Naive thymus-derived CD4-positive, alpha-beta T cell (primary cell): ENCODE measurements at regions not wholly inside any gene's neighbourhood (a gene's known extent, or its start where the extent isn't known, plus 50 kb on each side); places are given as distances from the start of the nearest gene placed in this dataset.

Source experiments
- ATAC-seq: fragments of 150-1000 bp; cut with Tn5 transposase; 2 replicates; pipeline ENCODE4 v1.10.0; 2021; ENCODE audit warnings: mild to moderate bottlenecking, moderate library complexity
- CTCF ChIA-PET: fragments of 350-600 bp; sonication (Branson Sonifier 250); formaldehyde crosslinking; loops from one replicate; lab custom pipeline; 2021; ENCODE audit warnings: antibody characterized with exemption; lab: Charles Lee
- POLR2A ChIA-PET: fragments of 350-600 bp; sonication (Branson Sonifier 250); formaldehyde crosslinking; loops from one replicate; lab custom pipeline; 2021; ENCODE audit warnings: antibody characterized with exemption, inconsistent platforms; lab: Charles Lee
- DNase-seq, 9 donors: peaks; one replicate each; pipeline versions ENCODE4 v3.0.0 to v3.0.0-alpha.2; 2020 to 2022; ENCODE audit warnings: mixed read lengths in 1 of 9
- H3K27ac ChIP-seq: one replicate; pipeline ENCODE4 v1.7.0; 2013; ENCODE audit warnings: mild to moderate bottlenecking, low read depth, low read length, moderate library complexity
- H3K27me3 ChIP-seq, 2 donors: one replicate each; pipeline ENCODE4 v1.7.0; 2013; ENCODE audit warnings: low read length in 2 of 2, mild to moderate bottlenecking in 2 of 2, moderate library complexity in 2 of 2; ENCODE audit not compliant: control insufficient read depth in 2 of 2, insufficient read depth in 2 of 2
- H3K36me3 ChIP-seq, 3 experiments: 1 replicate in 2 of 3; 2 replicates in 1 of 3; pipeline ENCODE4 v1.7.0; 2013; ENCODE audit warnings: low read length in 3 of 3, mild to moderate bottlenecking in 3 of 3, moderate library complexity in 1 of 3; ENCODE audit not compliant: insufficient read depth in 3 of 3, control insufficient read depth in 2 of 3
- H3K4me1 ChIP-seq, 2 donors: one replicate each; pipeline ENCODE4 v1.7.0; 2013; ENCODE audit warnings: low read length in 2 of 2, mild to moderate bottlenecking in 2 of 2, moderate library complexity in 1 of 2; ENCODE audit not compliant: control insufficient read depth in 2 of 2, insufficient read depth in 2 of 2
- H3K4me3 ChIP-seq: 2 replicates; pipeline ENCODE4 v1.7.0; 2013; ENCODE audit warnings: mild to moderate bottlenecking, low read length
- H3K9me3 ChIP-seq, 3 experiments: 1 replicate in 2 of 3; 2 replicates in 1 of 3; pipeline ENCODE4 v1.7.0; 2013; ENCODE audit warnings: low read length in 3 of 3; ENCODE audit not compliant: control insufficient read depth in 2 of 3
- H3K27ac Mint-ChIP-seq, 9 donors: one replicate each; pipeline ENCODE4 v1.8.0; 2020 to 2022; ENCODE audit warnings: mixed read lengths in 9 of 9, mild to moderate bottlenecking in 8 of 9, moderate library complexity in 5 of 9, inconsistent platforms in 2 of 9
- H3K27me3 Mint-ChIP-seq, 5 donors: one replicate each; pipeline ENCODE4 v1.8.0; 2021 to 2022; ENCODE audit warnings: mixed read lengths in 5 of 5, mild to moderate bottlenecking in 1 of 5
- H3K36me3 Mint-ChIP-seq, 5 donors: one replicate each; pipeline ENCODE4 v1.8.0; 2020 to 2022; ENCODE audit warnings: mixed read lengths in 5 of 5, mild to moderate bottlenecking in 3 of 5, inconsistent platforms in 1 of 5
- H3K4me1 Mint-ChIP-seq, 7 donors: one replicate each; pipeline ENCODE4 v1.8.0; 2020 to 2022; ENCODE audit warnings: mixed read lengths in 7 of 7, mild to moderate bottlenecking in 3 of 7, inconsistent platforms in 1 of 7
- H3K4me3 Mint-ChIP-seq, 10 donors: one replicate each; pipeline ENCODE4 v1.8.0; 2020 to 2022; ENCODE audit warnings: mild to moderate bottlenecking in 10 of 10, mixed read lengths in 10 of 10, moderate library complexity in 6 of 10, inconsistent platforms in 2 of 10
- H3K9me3 Mint-ChIP-seq, 11 donors: one replicate each; pipeline ENCODE4 v1.8.0; 2020 to 2022; ENCODE audit warnings: mixed read lengths in 11 of 11, mild to moderate bottlenecking in 4 of 11, inconsistent platforms in 1 of 11, moderate library complexity in 1 of 11
- intact Hi-C, 2 donors: fragments of 100-400 bp; cut with micrococcal nuclease; formaldehyde crosslinking; loops; one replicate each; pipeline ENCODE4 v1.15.1; 2023

GRCh38 chr18:45482286-45482685, 133.0 kb upstream of the SLC14A2 start:
- POLR2A ChIA-PET: no interaction called here
- Histone ChIP-seq H3K36me3 (no peaks in the 10 kb centered on the region), H3K9me3 (no peaks in the 10 kb centered on the region), H3K4me3 (no peak overlapping the region), H3K27me3 (peaks cover 0 to 4% of the 10 kb centered on the region in 2 donors), H3K27ac (no peak overlapping the region), H3K4me1 (no peaks in the 10 kb centered on the region)
- ATAC-seq (no peak), DNase-seq (no peak)
- Mint-ChIP-seq H3K4me3 (no peak overlapping the region), H3K36me3 (no peaks in the 10 kb centered on the region), H3K27me3 (peaks cover 6 to 32% (median 27%) of the 10 kb centered on the region in 5 donors), H3K9me3 (no peaks in the 10 kb centered on the region), H3K27ac (no peak overlapping the region), H3K4me1 (no peaks in the 10 kb centered on the region)
- intact Hi-C loops: no loop called here
- CTCF ChIA-PET: no interaction called here

- no peak overlapping the region for H3K4me3 Mint-ChIP-seq
These were observed 127.7 kb upstream of the SLC14A2 start for GRCh38 chr18:45487581-45487980.

GRCh38 chr18:45488645-45489044, 126.6 kb upstream of the SLC14A2 start:
- Histone ChIP-seq H3K27ac (no peak overlapping the region), H3K27me3 (no peaks in the 10 kb centered on the region), H3K9me3 (no peaks in the 10 kb centered on the region), H3K4me1 (no peaks in the 10 kb centered on the region), H3K36me3 (no peaks in the 10 kb centered on the region), H3K4me3 (no peak overlapping the region)
- Mint-ChIP-seq H3K27me3 (peaks cover 0 to 20% (median 8%) of the 10 kb centered on the region in 5 donors), H3K9me3 (peaks cover 0 to 2% (median 0%) of the 10 kb centered on the region in 11 donors), H3K36me3 (no peaks in the 10 kb centered on the region), H3K4me3 (no peak overlapping the region), H3K27ac (no peak overlapping the region), H3K4me1 (no peaks in the 10 kb centered on the region)
- intact Hi-C loops: no loop called here
- ChIA-PET CTCF (no interaction called here), POLR2A (no interaction called here)
- DNase-seq (no peak), ATAC-seq (no peak)

More at GRCh38 chr18:45487581-45487980, 127.7 kb upstream of the SLC14A2 start:
- no peak overlapping the region for H3K27ac ChIP-seq
- H3K4me1 Mint-ChIP-seq: no peaks in the 10 kb centered on the region
- intact Hi-C loops: no loop called here
- H3K27me3 ChIP-seq: no peaks in the 10 kb centered on the region
- DNase-seq: no peak
- H3K27ac Mint-ChIP-seq: no peak overlapping the region
- H3K9me3 Mint-ChIP-seq: peaks cover 0 to 2% (median 0%) of the 10 kb centered on the region in 11 donors
- no peak overlapping the region for H3K4me3 ChIP-seq
- no peaks in the 10 kb centered on the region for H3K4me1 ChIP-seq
- ATAC-seq: no peak
- POLR2A ChIA-PET: no interaction called here
- no peaks in the 10 kb centered on the region for H3K9me3 ChIP-seq
- CTCF ChIA-PET: no interaction called here
- peaks cover 4 to 26% (median 12%) of the 10 kb centered on the region in 5 donors for H3K27me3 Mint-ChIP-seq
- H3K36me3 ChIP-seq: no peaks in the 10 kb centered on the region
- no peaks in the 10 kb centered on the region for H3K36me3 Mint-ChIP-seq

- H3K4me3 Mint-ChIP-seq: no peak overlapping the region
- POLR2A ChIA-PET: no interaction called here
- Histone ChIP-seq H3K4me1 (no peaks in the 10 kb centered on the region), H3K27ac (no peak overlapping the region), H3K9me3 (no peaks in the 10 kb centered on the region), H3K36me3 (no peaks in the 10 kb centered on the region), H3K27me3 (no peaks in the 10 kb centered on the region), H3K4me3 (no peak overlapping the region)
- no peaks in the 10 kb centered on the region for H3K36me3 Mint-ChIP-seq
- H3K9me3 Mint-ChIP-seq: peaks cover 0 to 2% (median 0%) of the 10 kb centered on the region in 11 donors
- no peak for DNase-seq
- no peak overlapping the region for H3K27ac Mint-ChIP-seq
- H3K4me1 Mint-ChIP-seq: no peaks in the 10 kb centered on the region
- intact Hi-C loops: no loop called here
- peaks cover 2 to 15% (median 12%) of the 10 kb centered on the region in 5 donors for H3K27me3 Mint-ChIP-seq
- no peak for ATAC-seq
- CTCF ChIA-PET: no interaction called here
These were observed 121.4 kb upstream of the SLC14A2 start for GRCh38 chr18:45493830-45494229.

GRCh38 chr18:45494811-45495210, 120.5 kb upstream of the SLC14A2 start:
- POLR2A ChIA-PET: no interaction called here
- intact Hi-C loops: no loop called here
- H3K27me3 Mint-ChIP-seq: peaks cover 2 to 15% (median 12%) of the 10 kb centered on the region in 5 donors
- Histone ChIP-seq H3K4me3 (no peak overlapping the region), H3K36me3 (no peaks in the 10 kb centered on the region), H3K27me3 (no peaks in the 10 kb centered on the region), H3K9me3 (no peaks in the 10 kb centered on the region), H3K27ac (no peak overlapping the region), H3K4me1 (no peaks in the 10 kb centered on the region)
- no peak for DNase-seq
- no peak for ATAC-seq
- H3K27ac Mint-ChIP-seq: no peak overlapping the region
- H3K4me1 Mint-ChIP-seq: no peaks in the 10 kb centered on the region
- CTCF ChIA-PET: no interaction called here
- no peaks in the 10 kb centered on the region for H3K36me3 Mint-ChIP-seq
- H3K4me3 Mint-ChIP-seq: no peak overlapping the region
- peaks cover 0 to 2% (median 0%) of the 10 kb centered on the region in 11 donors for H3K9me3 Mint-ChIP-seq

- Mint-ChIP-seq H3K27me3 (peaks cover 2 to 15% (median 9%) of the 10 kb centered on the region in 5 donors), H3K4me3 (no peak overlapping the region), H3K9me3 (peaks cover 0 to 2% (median 0%) of the 10 kb centered on the region in 11 donors), H3K36me3 (no peaks in the 10 kb centered on the region), H3K4me1 (no peaks in the 10 kb centered on the region), H3K27ac (no peak overlapping the region)
- Histone ChIP-seq H3K36me3 (no peaks in the 10 kb centered on the region), H3K27ac (no peak overlapping the region), H3K9me3 (no peaks in the 10 kb centered on the region), H3K27me3 (no peaks in the 10 kb centered on the region), H3K4me1 (no peaks in the 10 kb centered on the region), H3K4me3 (no peak overlapping the region)
- ATAC-seq: no peak
- intact Hi-C loops: no loop called here
- ChIA-PET CTCF (no interaction called here), POLR2A (no interaction called here)
- DNase-seq: no peak
These were observed 118.5 kb upstream of the SLC14A2 start for GRCh38 chr18:45496741-45497140.

GRCh38 chr18:45497595-45498286, 117.5 kb upstream of the SLC14A2 start:
- H3K36me3 ChIP-seq: no peaks in the 10 kb centered on the region
- DNase-seq (no peak), ATAC-seq (no peak)
- Mint-ChIP-seq H3K27me3 (peaks cover 2 to 15% (median 5%) of the 10 kb centered on the region in 5 donors), H3K36me3 (no peaks in the 10 kb centered on the region), H3K4me3 (no peak overlapping the region), H3K4me1 (no peaks in the 10 kb centered on the region), H3K27ac (no peak overlapping the region), H3K9me3 (peaks cover 0 to 2% (median 0%) of the 10 kb centered on the region in 11 donors)
- intact Hi-C loops: no loop called here
- H3K27ac ChIP-seq: no peak overlapping the region
- no peaks in the 10 kb centered on the region for H3K4me1 ChIP-seq
- H3K27me3 ChIP-seq: no peaks in the 10 kb centered on the region
- CTCF ChIA-PET: no interaction called here
- H3K4me3 ChIP-seq: no peak overlapping the region
- POLR2A ChIA-PET: no interaction called here
- H3K9me3 ChIP-seq: no peaks in the 10 kb centered on the region
